Testis (tissue), 2 donors: ENCODE measurements at regions not wholly inside any gene's neighbourhood (a gene's known extent, or its start where the extent isn't known, plus 50 kb on each side); places are given as distances from the start of the nearest gene placed in this dataset.
"Not testable (repeated sequence)": the region's sequence is repeated elsewhere in the genome, so short reads cannot be mapped to it uniquely, and the experiment has no call there.

Experiments used
- DNase-seq: peaks from one replicate; pipeline ENCODE4 v3.0.0-alpha.2; 2019
- H3K27ac ChIP-seq, 2 donors: fragments of 200-600 bp; sonication (generic); one replicate each; pipeline ENCODE4 v1.5.1; 2019
- H3K27me3 ChIP-seq: fragments of 200-600 bp; sonication (generic); one replicate; pipeline ENCODE4 v1.5.1; 2019
- H3K36me3 ChIP-seq: fragments of 200-600 bp; sonication (generic); one replicate; pipeline ENCODE4 v1.5.1; 2017; ENCODE audit warnings: low read depth; ENCODE audit errors: missing control alignments
- H3K4me1 ChIP-seq: fragments of 200-600 bp; sonication (generic); one replicate; pipeline ENCODE4 v1.5.1; 2019
- H3K4me3 ChIP-seq, 2 donors: fragments of 200-600 bp; sonication (generic); one replicate each; pipeline ENCODE4 v1.5.1; 2017 to 2019
- H3K9me3 ChIP-seq: fragments of 200-600 bp; sonication (generic); one replicate; pipeline ENCODE4 v1.5.1; 2017
- CTCF ChIP-seq, 3 experiments: fragments of 450-650 bp in 2 of 3; fragments of 200-600 bp in 1 of 3; sonication (generic) in 1 of 3; IDR thresholded peaks; one replicate each; pipeline ENCODE4 v1.5.1; 2016 to 2019; ENCODE audit warnings: antibody characterized with exemption in 3 of 3, mild to moderate bottlenecking in 2 of 3, moderate library complexity in 1 of 3
- POLR2A ChIP-seq: fragments of 450-650 bp; IDR thresholded peaks from one replicate; pipeline ENCODE4 v1.6.1; 2017; ENCODE audit warnings: antibody characterized with exemption, mild to moderate bottlenecking, moderate library complexity
- WGBS, 2 donors: methylation state at CpG; one replicate each; pipeline ENCODE4 v1.1.5; 2018; 5-methylcytosine and 5-hydroxymethylcytosine counted together
- intact Hi-C: fragments of 100-400 bp; cut with DNase I; formaldehyde crosslinking; loops from one replicate; pipeline ENCODE4 v1.15.1; 2023; ENCODE audit warnings: low total_unique reads

- Histone ChIP-seq H3K27ac (no peak overlapping the region), H3K9me3 (no peaks in the 10 kb centered on the region), H3K27me3 (no peaks in the 10 kb centered on the region), H3K4me1 (no peaks in the 10 kb centered on the region), H3K36me3 (no peaks in the 10 kb centered on the region), H3K4me3 (no peak overlapping the region)
- WGBS, 2 donors, result 83 to 87% methylated on average over 4 of the region's 4 CpGs
- TF ChIP-seq POLR2A (no peak), CTCF (IDR thresholded peaks at IDR 0.05) (no peak)
- intact Hi-C loops, result no loop called here
- no peak for DNase-seq
These were observed 146.2 kb upstream of the IRX1 start for GRCh38 chr5:3449481-3449880.

GRCh38 chr5:3446410-3446809 is 149.2 kb upstream of the IRX1 start:
- no peaks in the 10 kb centered on the region for H3K27me3 ChIP-seq
- H3K36me3 ChIP-seq, result no peaks in the 10 kb centered on the region
- no peak for DNase-seq
- no peak overlapping the region for H3K27ac ChIP-seq
- TF ChIP-seq CTCF (IDR thresholded peaks at IDR 0.05) (no peak), POLR2A (no peak)
- H3K4me1 ChIP-seq, result no peaks in the 10 kb centered on the region
- no peak overlapping the region for H3K4me3 ChIP-seq
- intact Hi-C loops, result no loop called here
- WGBS, 2 donors, result 59 to 62% methylated on average over 3 of the region's 3 CpGs
- no peaks in the 10 kb centered on the region for H3K9me3 ChIP-seq

GRCh38 chr5:3445517-3445916 is 150.1 kb upstream of the IRX1 start:
- H3K27me3 ChIP-seq, H3K4me1 ChIP-seq, H3K4me3 ChIP-seq, H3K27ac ChIP-seq, intact Hi-C loops, H3K36me3 ChIP-seq, DNase-seq, H3K9me3 ChIP-seq: not testable (repeated sequence)

- Histone ChIP-seq H3K27me3 (no peaks in the 10 kb centered on the region), H3K9me3 (no peaks in the 10 kb centered on the region), H3K27ac (no peak overlapping the region), H3K4me3 (no peak overlapping the region), H3K4me1 (no peaks in the 10 kb centered on the region), H3K36me3 (no peaks in the 10 kb centered on the region)
- DNase-seq, result no peak
- TF ChIP-seq CTCF (IDR thresholded peaks at IDR 0.05) (no peak), POLR2A (no peak)
- intact Hi-C loops, result no loop called here
- 83 to 87% methylated on average over 3 to 4 of the region's 4 CpGs for WGBS, 2 donors
These were observed 163.5 kb upstream of the IRX1 start for GRCh38 chr5:3432135-3432534.

GRCh38 chr5:3430691-3431090 is 164.9 kb upstream of the IRX1 start:
- H3K4me3 ChIP-seq, result no peak overlapping the region
- no peak overlapping the region for H3K27ac ChIP-seq
- H3K9me3 ChIP-seq, result no peaks in the 10 kb centered on the region
- no peak for TF ChIP-seq CTCF (IDR thresholded peaks at IDR 0.05)
- TF ChIP-seq POLR2A, result no peak
- 50 to 74% methylated on average over 5 of the region's 5 CpGs for WGBS, 2 donors
- intact Hi-C loops, result no loop called here
- no peaks in the 10 kb centered on the region for H3K36me3 ChIP-seq
- DNase-seq, result no peak
- H3K27me3 ChIP-seq, result no peaks in the 10 kb centered on the region
- H3K4me1 ChIP-seq, result no peaks in the 10 kb centered on the region
